GM20431 (cell line): ENCODE measurements at regions not wholly inside any gene's neighbourhood (a gene's known extent, or its start where the extent isn't known, plus 50 kb on each side); places are given as distances from the start of the nearest gene placed in this dataset.
"Not testable (repeated sequence)": the region's sequence is repeated elsewhere in the genome, so short reads cannot be mapped to it uniquely, and the experiment has no call there.

Source experiments
- in situ Hi-C: fragments of 300-500 bp; cut with MseI, MboI; formaldehyde crosslinking; loops from one replicate; pipeline ENCODE4 v1.15.0; 2020; ENCODE audit warnings: low sequenced_read_pairs; ENCODE audit not compliant: unreplicated experiment

DNA sequence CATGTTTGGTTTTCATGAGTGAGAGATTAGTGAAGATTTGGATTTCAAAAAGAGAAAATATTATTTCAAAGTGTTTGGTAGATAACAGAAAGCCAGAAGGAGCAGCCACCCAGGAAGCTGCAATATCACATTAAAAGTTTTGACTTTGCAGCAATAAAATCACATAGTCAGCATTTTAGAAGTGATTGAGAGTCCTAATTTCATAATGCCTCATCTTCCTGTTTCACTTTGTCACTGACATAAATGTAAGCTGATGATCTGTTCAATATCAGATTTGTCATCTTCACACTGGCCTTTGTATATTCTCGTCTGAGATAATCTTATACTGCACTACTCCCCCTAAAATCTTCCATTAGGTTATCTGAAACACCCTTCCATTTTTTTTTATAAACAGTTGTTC, 690.5 kb downstream of the ADCYAP1 start:
- in situ Hi-C loops: no loop called here

DNA sequence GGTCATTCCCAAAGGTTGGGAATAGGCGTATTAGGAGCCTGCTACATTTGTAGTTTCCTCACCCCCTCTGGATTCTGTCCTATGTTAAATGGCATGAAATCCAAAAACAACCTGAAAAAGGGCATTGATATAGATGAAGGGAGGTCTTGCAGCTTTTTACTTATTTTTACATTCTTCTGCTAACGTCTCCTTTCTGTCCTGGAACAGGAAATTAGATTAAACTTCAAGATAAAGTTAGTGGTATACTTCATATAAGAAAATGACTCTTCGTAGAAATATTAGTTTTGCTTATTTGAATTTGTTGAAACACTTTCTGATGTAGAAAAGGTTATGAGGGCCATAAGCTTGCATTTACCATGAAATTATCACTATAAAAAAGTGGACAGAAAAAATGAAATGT, 694.5 kb downstream of the ADCYAP1 start:
- in situ Hi-C loops: no loop called here

DNA sequence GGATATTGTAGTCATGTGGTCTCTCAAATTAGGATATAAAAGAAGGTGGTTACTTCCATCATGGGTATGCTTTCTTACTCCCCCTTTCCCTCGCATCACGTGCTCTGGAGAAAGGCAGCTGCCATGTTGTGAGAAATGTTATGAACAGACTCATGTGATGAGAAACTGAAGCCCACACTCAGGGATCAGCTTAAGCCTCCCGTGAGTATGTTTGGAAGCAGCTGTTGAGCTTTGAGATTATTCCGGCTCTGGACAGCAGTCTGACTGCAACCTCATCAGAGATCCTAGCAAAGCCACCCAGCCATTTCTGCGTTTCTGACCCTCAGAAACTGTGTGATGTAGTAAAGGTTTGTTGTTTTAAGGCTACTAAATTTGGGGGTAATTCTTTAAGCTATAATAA, 700.1 kb downstream of the ADCYAP1 start:
- in situ Hi-C loops: no loop called here

DNA sequence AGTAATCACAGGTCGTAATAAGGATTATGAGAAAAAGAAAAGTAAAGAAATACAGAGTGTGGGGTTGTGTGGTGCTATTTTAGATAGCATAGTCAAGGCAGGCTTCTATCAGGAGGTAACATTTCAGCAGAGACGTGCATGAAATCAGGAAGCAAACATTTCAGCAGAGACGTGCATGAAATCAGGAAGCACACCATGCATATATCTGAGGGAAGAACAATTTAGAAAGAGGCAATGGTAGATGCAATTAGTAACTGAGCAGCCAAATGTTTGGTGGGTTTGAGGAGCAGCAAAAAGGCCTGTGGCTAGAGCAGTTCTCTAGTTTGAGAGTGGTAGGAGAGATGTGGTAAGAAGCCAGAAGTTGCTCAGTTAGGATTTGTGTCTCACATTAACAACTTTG, 713.7 kb downstream of the ADCYAP1 start:
- in situ Hi-C loops: no loop called here

DNA sequence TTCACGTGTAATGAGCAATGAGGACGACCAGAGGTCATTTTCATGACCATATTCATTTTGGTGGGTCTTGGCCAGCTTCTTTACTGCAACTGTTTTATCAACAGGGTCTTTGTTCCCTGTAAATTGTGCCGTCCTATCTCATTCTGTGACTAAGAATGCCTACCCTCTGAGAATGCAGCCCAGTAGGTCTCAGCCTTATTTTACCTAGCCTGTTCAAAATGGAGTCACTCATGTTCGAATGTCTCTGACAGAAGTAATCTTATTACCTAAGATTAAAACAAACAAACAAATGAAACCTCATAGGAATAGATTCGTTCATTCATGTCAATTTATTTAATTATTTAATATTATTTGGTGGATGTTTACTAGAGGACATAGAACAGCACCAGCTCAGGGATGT, 714.8 kb downstream of the ADCYAP1 start:
- in situ Hi-C loops: no loop called here

DNA sequence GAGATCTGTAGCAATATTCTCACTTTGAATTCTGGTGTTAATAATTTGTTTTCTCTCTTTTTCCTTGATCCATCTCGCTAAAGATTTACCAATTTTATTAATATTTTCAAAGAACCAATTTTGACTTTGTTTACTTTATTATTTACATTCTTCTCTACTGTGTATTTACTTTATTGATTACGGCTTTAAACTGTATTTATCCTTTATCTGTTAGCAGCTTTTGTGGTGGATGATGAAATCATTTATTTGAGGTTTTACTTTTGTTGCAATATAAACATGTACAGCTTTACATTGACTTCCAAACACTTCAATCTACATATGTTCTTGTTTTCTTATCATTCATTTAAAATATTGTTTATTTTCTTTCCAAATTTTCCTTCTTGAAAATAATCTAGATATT, 719.9 kb downstream of the ADCYAP1 start:
- in situ Hi-C loops: no loop called here

DNA sequence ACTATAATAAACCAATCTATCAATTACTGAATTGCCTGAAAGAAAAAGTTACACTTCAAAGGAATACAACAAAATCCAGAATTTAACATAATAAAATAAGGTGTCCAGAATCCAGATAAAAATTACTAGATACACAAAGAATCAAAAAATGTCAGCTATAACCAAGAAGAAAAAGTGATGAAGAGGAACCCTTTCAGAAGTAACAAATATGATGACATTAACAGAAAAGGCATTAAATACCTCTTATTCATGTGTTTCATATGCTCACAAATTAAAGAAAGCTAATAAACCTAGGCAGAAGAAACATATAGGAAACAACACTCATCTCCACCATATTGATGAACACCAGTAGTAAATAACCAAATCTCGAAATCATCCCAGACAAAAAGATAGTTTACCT, 722.8 kb downstream of the ADCYAP1 start:
- in situ Hi-C loops: no loop called here

DNA sequence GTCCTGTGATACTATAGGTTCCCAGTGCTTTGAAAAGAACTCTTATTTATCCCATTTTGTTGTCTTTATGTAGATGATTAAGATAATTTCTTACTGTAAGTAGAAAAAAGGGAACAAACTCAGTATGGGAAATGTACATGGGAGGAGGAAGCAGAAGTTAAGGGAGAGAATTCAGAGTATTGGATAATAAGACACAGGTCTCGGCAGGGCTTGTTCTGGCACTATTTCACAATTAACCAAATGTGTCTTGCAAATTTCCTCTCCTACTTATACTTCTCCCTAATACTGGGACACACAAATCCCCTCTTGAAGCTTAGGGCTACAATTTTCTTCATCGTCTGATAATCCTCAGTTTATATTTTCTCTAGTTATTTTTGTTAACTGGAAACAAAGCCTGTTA, 744.0 kb downstream of the ADCYAP1 start:
- in situ Hi-C loops: no loop called here

DNA sequence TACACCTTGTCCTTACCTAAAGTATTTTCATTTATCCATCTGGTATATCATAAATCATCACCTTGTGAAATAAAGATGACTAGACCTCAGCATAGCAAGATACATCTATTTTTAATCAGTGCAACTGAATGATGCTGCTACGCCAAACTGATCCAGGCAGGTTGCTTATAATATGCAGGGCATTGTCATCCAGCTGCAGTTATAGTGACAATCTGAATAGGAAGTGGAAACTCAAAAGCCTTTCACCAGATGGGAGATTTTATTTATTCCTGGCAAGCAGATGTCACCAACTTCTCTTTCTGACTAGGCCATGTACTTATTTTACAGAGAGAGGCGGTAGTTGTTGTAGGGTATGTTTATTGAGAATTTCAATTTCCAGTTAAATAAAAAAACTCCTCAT, 747.3 kb downstream of the ADCYAP1 start:
- in situ Hi-C loops: no loop called here

DNA sequence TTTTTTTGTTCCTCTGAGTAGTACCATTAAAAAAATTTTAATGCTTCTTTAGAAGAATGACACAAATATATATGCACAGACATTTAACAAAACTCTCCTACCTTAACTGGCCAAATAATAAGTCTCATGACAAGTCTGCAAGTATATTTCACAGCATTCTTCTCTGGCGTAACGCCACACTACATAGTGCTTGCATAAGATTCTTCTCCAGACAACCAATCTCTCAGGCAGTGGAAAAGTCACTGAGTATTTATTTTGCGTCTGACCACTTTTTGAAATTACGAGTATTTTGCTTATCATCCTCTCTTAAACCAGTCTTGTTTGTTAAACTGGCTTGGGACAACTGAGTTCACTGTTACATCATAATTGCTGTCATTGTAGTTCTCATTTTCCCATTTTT, 749.2 kb downstream of the ADCYAP1 start:
- in situ Hi-C loops: no loop called here

DNA sequence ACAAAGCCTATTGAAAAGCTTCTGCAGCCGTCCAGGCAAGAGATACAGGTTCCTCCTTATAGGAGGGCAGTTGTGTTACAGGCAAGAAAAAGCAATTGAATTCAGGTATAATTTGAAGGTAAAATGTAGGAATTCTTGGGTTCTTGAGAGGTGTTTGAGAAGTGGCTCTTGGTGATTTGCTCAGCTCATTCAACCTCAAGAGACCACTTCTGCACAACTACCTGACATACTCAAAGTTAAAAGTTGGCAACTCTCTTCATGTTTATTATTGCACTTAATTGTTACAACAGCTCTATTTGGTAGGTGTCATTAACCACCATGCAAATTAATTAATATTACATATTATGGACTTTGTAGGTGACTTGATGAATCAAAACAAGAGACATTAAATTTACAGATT, 753.2 kb downstream of the ADCYAP1 start:
- in situ Hi-C loops: no loop called here

DNA sequence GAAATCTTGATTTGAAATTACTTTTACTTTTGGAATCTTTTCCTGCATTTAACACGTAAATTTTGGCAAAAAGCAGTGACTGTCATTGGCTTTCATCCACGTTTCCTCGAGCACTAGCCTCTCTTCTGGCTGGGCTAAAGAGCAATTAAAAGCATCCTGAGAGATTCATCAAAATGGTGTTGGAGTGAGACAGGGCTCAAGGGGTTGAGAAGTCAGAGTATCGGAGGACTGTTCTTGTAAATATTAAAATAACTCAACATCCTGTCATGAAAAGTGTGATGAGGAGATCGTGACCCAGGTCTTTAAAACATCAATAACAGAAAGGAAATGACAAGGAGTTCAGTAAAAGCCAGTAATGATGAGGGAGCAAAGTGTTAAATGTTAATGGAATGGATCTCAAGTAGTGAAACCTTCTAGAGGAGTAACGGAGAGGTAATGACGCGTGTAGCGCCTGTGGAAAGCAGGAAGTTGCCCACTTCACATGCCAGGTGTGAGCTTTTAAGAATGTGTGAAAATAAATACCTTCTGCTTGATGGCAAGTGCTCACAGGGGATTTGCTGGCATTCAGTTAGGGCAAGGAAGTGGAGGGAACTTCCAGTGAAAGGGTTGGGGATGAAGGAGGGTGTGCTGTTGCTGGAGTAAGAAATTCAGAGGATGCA, 754.4 kb downstream of the ADCYAP1 start:
- in situ Hi-C loops: no loop called here

DNA sequence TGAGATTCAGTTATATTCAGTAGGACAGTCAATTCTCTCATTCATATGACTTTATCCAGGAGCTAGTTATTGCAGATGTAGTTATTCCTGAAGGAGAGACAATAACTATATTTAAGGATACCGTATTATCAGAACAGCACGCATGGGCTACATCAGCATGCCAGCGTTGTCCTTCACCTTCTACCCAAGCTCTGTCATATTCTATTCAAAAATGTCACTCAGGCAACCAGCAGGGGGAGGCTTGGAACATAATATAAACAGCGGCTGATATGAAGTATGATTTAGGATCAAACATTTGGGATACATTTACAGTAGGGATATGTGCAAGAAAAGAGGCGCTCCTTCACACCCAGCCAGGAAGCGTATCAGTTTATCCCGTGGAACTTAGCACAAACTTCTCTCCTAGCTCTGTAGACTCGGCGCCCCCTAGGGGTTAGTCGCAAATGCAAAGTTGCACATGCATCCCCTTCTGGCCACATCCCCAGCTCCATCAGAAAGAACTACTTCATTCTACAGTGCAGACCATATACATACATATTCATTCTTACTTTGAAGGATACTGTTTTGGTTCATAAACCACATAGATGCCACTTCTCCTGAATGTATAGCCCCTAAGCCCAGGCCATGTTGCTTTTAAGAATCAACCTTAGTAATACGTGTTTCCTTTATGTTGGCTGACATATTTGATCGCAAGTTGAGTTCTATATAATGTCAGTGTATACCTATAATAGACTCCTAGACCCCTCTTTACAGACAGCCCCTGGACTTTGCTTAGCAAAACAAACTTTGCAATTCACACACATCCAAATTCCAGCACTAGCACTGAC, 759.4 kb downstream of the ADCYAP1 start:
- in situ Hi-C loops: no loop called here

DNA sequence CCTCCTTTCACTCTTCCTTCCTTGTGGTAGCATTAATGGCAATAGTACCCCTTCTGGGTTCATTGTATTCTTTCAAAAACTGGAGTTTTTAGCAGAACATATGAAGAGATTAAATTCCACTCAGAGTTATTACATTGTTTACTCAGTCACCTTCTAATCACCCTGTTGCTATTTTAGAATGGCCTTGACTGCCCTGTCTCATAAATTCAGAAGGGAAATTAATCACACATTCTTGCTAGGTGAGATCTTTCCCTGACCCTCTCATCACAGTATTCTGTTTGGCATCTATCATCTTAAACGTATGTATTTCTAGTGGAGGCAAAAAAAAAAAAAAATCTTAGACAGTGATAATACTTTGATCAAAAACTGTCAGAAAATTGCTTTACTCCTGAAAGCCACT, 760.4 kb downstream of the ADCYAP1 start:
- in situ Hi-C loops: no loop called here

DNA sequence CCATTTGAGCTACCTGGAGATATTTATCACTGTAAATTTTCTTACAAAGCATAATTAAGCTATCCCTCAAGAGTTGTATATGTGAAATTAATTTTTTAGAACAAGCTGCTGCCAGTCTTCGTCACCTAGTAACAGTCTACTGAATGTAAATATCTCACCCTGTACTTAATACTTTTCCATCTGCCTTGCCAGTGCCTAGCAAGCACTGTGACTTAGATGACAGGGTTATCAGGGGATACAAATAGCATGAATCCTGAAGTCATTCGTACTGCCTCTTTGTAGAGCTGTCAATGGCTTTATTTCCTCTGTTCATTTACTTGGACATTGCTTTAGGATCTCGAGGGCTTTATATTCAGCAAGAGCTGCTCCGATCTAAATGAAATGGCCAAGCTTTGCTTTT, 763.6 kb downstream of the ADCYAP1 start:
- in situ Hi-C loops: no loop called here

DNA sequence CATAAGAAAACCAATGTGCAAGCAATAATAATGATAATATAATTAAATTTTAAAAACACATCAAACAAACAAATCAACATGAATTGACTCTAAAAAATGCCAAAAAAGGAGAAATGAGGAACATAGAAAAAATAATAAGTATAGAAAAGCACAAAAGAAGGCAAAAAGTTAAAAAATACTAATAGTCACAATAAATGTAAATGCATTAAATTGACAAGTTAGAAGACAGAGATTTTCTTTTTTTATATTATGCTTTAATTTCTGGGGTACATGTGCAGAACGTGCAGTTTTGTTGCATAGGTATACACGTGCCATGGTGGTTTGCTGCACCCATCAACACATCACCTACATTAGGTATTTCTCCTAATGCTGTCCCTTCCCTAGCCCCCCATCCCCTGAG, 767.0 kb downstream of the ADCYAP1 start:
- in situ Hi-C loops: not testable (repeated sequence)

DNA sequence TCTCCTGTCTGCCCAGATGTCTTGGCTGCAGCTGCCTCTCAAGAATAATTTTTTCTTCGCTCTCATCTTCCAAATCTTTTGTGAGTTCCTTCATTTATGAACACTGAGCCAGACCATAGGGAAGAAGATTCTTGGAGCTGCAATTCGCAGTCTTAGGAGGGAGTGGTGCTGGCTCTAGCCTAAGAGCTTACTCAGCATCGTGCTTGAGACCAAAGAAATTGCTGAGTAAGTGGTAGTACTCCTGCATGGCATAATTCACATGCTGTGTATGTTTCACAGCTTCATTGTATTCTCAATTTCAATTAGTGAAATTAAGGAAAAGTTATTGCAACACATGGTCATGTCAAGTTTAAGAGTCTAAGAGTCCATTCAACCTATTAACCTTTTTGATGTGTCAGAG, 771.7 kb downstream of the ADCYAP1 start:
- in situ Hi-C loops: no loop called here

DNA sequence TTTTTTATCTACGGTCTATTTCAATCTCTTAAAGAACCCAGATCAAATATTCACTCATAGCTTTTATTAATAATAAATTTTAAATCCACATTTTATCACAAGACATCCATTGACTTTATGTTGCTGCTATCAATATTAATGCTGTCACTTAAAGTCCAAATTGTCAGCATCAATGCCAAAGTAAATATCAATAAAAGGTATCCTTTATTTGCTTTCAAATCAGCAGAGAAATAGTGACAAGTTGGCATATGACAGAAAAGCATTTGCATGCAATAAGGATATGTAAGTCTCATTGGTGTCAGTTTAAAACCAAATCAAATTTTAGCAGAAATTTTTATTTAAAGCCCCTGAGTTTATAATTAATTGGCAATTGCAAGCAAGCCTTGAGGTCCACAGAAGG, 775.4 kb downstream of the ADCYAP1 start:
- in situ Hi-C loops: no loop called here

DNA sequence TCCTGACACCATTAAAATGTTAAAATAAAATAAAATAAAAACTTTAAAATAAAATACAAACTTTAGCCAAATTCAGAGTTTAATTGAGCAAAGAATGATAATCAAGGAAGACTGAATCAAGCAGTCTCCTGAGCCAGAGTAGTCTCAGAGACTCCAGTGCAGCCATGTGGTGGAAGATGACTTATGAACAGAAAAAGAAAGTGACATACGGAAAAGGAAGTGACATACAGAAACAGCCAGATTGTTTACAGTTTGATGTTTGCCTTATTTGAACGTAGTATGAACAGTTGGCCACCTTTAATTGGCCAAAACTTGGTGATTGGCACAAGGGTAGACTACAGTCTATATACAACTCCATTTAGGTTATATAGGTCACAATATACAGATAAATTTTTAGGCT, 787.2 kb downstream of the ADCYAP1 start:
- in situ Hi-C loops: no loop called here

DNA sequence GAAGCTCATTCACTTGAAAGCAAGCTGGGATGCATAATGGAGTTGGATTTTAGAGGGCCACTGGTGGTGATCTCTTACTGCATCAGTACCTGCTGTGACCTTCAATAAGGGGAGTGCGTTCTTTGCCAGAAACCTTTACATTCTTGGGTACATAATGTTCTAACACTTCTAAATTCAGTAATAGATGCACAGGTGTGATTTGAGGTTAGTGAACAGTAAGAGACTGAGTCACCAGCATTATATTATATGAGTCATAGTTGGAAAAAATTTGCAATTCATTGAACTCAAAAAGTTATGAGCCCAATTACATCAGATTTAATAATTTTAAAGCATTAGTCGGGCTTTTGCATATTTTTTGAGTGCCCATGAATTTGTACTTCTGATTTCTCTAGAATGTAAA, 803.3 kb downstream of the ADCYAP1 start:
- in situ Hi-C loops: no loop called here

DNA sequence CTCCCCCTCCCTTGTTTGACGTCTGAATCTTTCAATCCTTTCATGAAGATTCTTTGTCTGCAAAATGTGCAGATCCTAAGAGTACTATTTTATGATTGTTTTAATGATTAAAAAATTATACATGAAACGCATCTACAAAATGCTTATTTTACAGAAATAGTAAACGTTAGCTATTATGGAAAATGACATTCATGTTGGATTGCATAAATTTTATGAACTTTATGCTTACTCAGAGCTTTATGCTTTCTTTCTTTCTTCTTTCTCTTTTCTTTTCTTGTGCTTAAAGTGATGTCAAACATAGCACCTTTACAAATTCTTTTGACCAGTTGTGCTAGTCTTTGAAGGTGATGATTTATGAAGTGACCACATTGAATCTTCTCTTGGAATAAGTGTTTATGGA, 805.4 kb downstream of the ADCYAP1 start:
- in situ Hi-C loops: no loop called here

DNA sequence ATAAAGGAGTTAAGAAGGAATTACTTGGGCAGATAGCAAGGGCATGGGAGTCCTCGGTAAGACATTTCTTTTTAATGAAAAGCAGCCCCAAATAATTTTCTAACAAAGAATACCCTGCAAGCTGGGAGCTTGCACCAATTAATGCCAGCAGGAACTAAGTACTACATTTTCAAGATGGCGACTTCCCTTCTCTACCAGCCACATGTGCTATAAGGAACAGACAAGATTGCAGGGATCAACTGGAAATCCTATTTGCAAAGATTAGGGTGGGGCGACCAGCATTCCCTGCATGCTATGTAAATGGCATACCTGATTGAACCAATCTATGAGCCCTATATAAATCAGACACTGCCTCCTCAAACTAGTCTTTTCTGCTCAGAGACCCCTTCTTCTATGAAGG, 827.5 kb downstream of the ADCYAP1 start:
- in situ Hi-C loops: no loop called here
